ENCODE measurements at regions not wholly inside any gene's neighbourhood (a gene's known extent, or its start where the extent isn't known, plus 50 kb on each side); places are given as distances from the start of the nearest gene placed in this dataset.

DNA sequence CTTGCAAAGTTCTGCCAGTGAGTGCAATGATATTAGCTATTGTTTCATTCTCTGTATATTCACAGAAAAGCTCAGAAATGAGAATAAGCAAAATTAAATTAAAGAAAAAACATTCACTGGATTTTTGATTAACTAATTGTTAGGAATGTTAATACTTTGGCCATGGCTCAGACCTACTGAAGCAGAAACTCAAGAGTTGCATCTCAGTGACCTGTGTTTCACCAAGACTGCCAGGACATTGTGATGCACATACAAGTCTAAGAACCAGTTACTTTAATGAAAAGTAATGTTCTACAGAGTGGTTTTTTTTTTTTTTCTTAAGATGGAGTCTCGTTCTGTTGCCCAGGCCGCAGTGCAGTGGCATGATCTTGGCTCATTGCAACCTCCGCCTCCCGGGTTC lies 464.9 kb upstream of the NMUR2 start:
- DNase-seq (ENCODE audit: low read depth in 2 of 2) = no peak

GRCh38 chr5:152882621-152883020 lies 477.5 kb upstream of the NMUR2 start:
- DNase-seq (ENCODE audit: low read depth in 2 of 2) = no peak

GRCh38 chr5:152883066-152883775 lies 478.1 kb upstream of the NMUR2 start:
- DNase-seq (ENCODE audit: low read depth in 2 of 2) = no peak

DNA sequence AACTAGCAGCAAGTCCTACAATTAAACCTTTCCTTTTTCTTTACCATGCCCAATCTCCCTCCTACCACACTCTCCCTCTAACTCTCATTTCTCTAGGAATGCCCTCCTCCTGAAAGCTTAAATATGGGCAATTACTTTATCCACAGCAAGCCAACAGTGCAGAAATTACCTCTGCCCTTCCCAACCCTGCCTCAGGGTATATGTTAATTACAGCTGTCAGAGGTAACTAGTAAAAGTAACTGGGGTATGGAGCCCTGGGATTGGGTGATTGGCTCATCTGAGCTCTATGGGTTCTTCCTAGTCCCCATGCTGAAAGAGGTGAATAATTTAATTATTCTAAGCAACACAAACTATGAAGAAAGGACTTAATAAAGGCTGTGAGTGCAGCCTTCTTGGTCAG lies 478.9 kb upstream of the NMUR2 start:
- DNase-seq (ENCODE audit: low read depth in 2 of 2) = no peak

DNA sequence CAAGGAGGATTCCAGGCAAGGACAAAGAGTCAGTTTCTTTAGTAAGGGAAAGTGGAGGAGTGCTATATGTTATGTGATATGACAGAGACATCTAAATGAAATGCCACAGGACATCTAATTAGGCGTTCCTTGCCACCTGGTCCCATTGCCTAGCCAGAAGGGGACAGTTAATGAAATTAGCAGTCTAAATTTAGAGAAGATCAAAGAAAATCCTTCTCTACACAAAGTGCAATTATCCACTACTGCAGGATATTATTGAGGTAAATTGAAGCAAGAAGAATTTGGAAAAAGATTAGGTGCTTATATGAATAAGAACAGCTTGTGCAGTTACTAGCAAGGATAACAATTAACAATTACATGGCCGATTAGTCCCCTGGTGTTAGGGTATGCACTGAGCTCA lies 495.3 kb upstream of the NMUR2 start:
- no peak for DNase-seq (ENCODE audit: low read depth in 2 of 2)

DNA sequence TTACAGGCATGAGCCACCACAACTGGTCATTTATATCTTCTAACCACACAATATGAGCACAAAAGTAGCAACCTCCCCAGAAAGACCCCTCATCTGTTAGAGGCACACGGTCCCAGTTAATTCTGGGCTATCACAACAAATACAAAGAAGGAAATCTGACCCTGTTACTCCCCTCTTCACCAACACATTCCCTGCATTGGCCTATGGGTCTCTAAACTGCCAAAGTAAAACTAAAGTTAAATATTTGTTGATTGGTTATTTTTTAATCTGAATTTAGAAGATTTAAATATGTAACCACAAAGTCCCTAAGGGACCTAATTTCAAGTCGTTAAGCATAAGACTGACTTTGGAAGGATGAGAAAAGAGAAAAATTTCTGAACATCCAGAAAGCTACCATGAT lies 496.7 kb upstream of the NMUR2 start:
- DNase-seq (ENCODE audit: low read depth in 2 of 2) = no peak

GRCh38 chr5:152905286-152905685 lies 500.2 kb upstream of the NMUR2 start:
- DNase-seq (ENCODE audit: low read depth in 2 of 2) = no peak

GRCh38 chr5:152907488-152908245 lies 502.6 kb upstream of the NMUR2 start:
- no peak for DNase-seq (ENCODE audit: low read depth in 2 of 2)

- no peak for DNase-seq (ENCODE audit: low read depth in 2 of 2)
These were observed 507.8 kb upstream of the NMUR2 start for GRCh38 chr5:152912924-152913323.

- no peak for DNase-seq (ENCODE audit: low read depth in 2 of 2)
These were observed 527.5 kb upstream of the NMUR2 start for GRCh38 chr5:152932621-152933020.

DNA sequence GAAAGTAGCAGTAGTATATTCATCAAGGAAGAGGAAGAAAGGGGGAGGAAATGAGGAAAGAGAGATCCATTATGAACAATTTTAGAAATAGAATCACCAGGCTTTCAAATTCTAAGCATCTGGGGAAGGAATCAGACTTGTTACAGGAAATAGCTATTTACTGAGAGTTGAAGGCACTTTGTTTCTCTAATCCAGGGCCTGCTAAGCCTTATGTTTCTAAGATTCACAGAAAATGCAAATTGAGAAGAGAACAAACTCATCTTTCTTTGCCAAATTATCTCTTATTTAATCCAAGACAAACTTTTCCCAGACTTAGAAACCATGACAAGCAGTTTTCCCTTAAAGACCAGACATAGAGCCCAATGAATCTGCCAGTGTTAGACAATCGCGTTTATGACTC lies 528.0 kb upstream of the NMUR2 start:
- DNase-seq (ENCODE audit: low read depth in 2 of 2) = no peak

DNA sequence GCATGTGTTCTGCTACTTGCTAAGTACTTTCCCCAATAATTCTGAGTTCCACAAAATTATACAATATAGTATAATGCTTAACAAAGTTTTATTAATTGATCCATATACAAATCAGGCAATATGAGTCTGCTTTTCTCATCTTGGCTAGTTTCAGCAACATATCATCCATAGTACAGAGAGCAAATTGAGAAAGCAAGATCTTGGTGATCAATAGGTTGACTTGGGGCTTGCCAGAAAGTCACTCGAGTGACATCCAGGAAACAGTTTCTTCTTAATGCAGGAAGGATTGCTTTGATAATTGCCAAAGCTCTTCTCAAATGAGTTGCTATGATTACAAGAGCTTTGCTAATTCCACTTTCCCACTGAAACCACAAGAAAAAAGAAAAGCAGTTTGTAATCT lies 533.6 kb upstream of the NMUR2 start:
- DNase-seq (ENCODE audit: low read depth in 2 of 2) = no peak

GRCh38 chr5:152942633-152943336 lies 537.7 kb upstream of the NMUR2 start:
- no peak for DNase-seq (ENCODE audit: low read depth in 2 of 2)

- no peak for DNase-seq (ENCODE audit: low read depth in 2 of 2)
These were observed 536.5 kb upstream of the GRIA1 start for GRCh38 chr5:152953788-152954483.

DNA sequence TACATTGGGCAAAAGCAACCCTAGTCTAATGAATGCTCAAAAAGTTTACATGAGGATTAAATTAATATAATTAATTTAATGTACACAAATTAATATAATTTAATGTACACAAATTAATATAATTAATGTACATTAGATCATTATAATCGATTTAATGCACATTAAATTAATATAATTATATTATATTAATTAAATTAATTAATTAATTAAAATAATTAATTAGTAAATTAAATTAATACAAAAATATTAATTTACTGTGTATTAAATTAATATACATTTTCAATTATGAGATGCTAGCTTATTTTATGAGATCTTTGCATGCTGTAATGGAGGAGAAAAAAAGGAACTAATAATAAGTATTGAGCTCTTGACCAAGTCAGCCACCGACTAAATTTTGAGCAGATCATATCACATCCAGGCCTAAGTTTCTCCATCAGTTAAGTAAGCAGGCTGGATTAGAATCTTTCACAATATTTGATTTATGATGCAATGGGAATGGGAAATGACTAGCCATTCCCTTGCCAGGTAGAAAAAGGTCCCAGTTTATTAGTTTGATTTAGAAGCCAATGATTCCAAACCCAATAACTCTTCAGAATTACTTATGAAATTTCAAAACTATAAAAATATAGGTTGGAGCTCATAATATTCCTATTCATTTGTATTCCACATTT lies 533.4 kb upstream of the GRIA1 start:
- DNase-seq (ENCODE audit: low read depth in 2 of 2) = no peak

DNA sequence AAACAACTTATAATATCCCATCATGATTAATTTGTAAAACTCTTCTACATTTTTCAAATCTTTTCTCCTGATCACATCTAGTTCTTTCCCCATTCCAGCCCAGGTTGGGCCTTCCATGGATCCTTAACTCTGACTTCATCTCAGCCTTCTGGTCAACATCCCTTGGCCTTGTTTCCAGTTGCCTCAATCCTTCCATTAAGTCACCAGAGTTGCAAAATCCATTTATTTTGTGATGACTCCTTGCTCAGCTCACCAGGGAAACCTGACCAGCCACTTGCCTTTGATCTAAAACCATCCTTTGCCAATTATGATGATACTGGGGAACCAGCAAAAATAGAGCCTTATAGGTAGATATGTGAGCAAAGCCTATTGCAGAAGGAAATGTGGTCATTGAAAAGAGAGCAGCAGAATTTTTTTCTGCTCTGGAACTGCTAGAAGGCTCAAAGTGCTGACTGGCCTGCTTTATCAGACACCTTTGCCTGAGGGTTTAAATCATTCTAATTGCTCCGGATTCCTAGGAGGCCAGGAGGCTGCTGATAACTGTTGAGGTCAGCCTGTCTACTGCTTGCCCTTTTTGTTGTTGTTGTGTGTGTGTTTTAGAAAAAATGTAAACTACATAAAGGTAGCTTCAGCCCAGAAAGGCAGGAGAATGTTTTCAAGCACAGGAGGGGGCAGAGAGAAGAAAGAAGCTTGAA lies 512.2 kb upstream of the GRIA1 start:
- DNase-seq (ENCODE audit: low read depth in 2 of 2) = no peak

GRCh38 chr5:152987131-152987530 lies 503.3 kb upstream of the GRIA1 start:
- DNase-seq (ENCODE audit: low read depth in 2 of 2) = no peak

DNA sequence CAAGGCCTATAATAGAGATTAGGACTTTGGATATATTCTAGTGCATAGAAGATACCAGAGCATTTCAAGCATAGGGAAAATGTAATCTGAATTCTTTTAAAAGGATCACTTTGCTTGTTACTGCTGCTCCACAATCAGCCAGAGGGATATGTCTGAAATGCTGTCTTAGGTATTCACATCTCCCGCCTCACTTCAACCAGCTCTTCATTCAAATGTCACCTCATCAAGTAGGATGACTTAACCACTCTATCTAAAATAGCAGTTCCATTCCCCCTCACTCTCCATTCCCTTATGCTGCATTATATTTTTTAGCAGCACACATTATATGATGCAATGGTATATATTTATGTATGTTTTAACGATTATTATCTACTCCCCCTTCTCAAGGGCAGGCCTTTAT lies 500.3 kb upstream of the GRIA1 start:
- DNase-seq (ENCODE audit: low read depth in 2 of 2) = no peak

- DNase-seq (ENCODE audit: low read depth in 2 of 2) = no peak
These were observed 499.8 kb upstream of the GRIA1 start for GRCh38 chr5:152990649-152991048.

DNA sequence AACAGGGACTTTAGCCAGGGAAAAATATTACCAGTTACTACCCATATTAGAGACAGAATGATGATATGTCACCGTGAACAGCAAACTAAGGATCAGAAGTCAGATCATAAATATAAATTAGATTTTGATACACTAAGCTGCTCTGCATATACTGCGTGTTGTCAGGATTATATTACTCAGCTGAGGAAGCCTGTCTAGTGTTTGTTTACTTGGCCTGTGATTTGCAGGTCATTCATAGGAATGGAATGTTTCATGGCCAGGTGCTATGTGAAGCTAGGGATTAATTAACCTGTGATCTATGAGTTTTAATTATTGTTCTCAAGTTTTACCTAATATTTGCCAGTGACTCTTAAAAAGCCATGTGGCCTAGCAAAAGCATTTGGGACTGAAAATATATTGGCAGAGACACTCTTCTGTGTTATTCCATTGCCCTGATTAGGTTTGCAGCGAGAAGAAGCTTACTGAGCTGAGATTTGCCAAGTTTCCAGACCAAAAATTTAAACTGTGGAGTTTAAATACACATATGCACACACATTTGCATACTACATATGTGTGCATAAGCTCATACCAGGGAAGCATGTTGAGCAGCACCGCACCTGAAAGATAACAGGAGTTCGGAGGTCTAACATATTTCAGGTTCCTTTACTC lies 496.3 kb upstream of the GRIA1 start:
- no peak for DNase-seq (ENCODE audit: low read depth in 2 of 2)

Measured in stimulated activated CD4-positive, alpha-beta T cell treated with anti-CD3 and anti-CD28 coated beads, Interleukin-12 subunit alpha, Interleukin-12 subunit beta, amount 100 ng/mL, for 24 hours (primary cell).